Nephron progenitor cell (in vitro differentiated cells): ENCODE measurements at regions not wholly inside any gene's neighbourhood (a gene's known extent, or its start where the extent isn't known, plus 50 kb on each side); places are given as distances from the start of the nearest gene placed in this dataset.

ENCODE experiments used
- DNase-seq: peaks from one replicate; pipeline ENCODE4 v3.0.0; 2021
- H3K27ac Mint-ChIP-seq: 2 replicates; pipeline ENCODE4 v1.8.0; 2021; ENCODE audit warnings: mild to moderate bottlenecking, moderate library complexity, mixed read lengths
- H3K27me3 Mint-ChIP-seq: 2 replicates; pipeline ENCODE4 v1.8.0; 2021; ENCODE audit warnings: mild to moderate bottlenecking, low read depth, mixed read lengths; ENCODE audit not compliant: poor library complexity
- H3K36me3 Mint-ChIP-seq: 2 replicates; pipeline ENCODE4 v1.8.0; 2021; ENCODE audit warnings: low read depth, mixed read lengths
- H3K4me1 Mint-ChIP-seq: 2 replicates; pipeline ENCODE4 v1.8.0; 2021; ENCODE audit warnings: mixed read lengths
- H3K4me3 Mint-ChIP-seq: 2 replicates; pipeline ENCODE4 v1.8.0; 2021; ENCODE audit warnings: mild to moderate bottlenecking, moderate library complexity, mixed read lengths
- H3K9me3 Mint-ChIP-seq: 2 replicates; pipeline ENCODE4 v1.8.0; 2021; ENCODE audit warnings: mild to moderate bottlenecking, moderate library complexity, mixed read lengths
- TF ChIP-seq, protein P1 (sequence below): fragments of 200-600 bp; sonication (generic); IDR thresholded peaks from 2 replicates; pipeline ENCODE4 v1.5.0; 2021; ENCODE audit warnings: antibody characterized with exemption

- H3K27ac Mint-ChIP-seq = no peak overlapping the region
- TF ChIP-seq, protein P1, sequence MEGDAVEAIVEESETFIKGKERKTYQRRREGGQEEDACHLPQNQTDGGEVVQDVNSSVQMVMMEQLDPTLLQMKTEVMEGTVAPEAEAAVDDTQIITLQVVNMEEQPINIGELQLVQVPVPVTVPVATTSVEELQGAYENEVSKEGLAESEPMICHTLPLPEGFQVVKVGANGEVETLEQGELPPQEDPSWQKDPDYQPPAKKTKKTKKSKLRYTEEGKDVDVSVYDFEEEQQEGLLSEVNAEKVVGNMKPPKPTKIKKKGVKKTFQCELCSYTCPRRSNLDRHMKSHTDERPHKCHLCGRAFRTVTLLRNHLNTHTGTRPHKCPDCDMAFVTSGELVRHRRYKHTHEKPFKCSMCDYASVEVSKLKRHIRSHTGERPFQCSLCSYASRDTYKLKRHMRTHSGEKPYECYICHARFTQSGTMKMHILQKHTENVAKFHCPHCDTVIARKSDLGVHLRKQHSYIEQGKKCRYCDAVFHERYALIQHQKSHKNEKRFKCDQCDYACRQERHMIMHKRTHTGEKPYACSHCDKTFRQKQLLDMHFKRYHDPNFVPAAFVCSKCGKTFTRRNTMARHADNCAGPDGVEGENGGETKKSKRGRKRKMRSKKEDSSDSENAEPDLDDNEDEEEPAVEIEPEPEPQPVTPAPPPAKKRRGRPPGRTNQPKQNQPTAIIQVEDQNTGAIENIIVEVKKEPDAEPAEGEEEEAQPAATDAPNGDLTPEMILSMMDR = no peak
- H3K9me3 Mint-ChIP-seq = no peaks in the 10 kb centered on the region
- H3K4me1 Mint-ChIP-seq = no peaks in the 10 kb centered on the region
- no peak for DNase-seq
- no peak overlapping the region for H3K4me3 Mint-ChIP-seq
- H3K36me3 Mint-ChIP-seq = no peaks in the 10 kb centered on the region
- H3K27me3 Mint-ChIP-seq = peaks cover 24% of the 10 kb centered on the region
Measured at GRCh38 chr5:173429489-173430150, 101.4 kb upstream of the STC2 start.

- Mint-ChIP-seq H3K4me3 (no peak overlapping the region), H3K36me3 (no peaks in the 10 kb centered on the region), H3K27me3 (peaks cover 10% of the 10 kb centered on the region), H3K9me3 (peaks cover 33% of the 10 kb centered on the region), H3K4me1 (no peaks in the 10 kb centered on the region), H3K27ac (no peak overlapping the region)
- no peak for DNase-seq
- TF ChIP-seq, protein P1 = no peak
Measured at GRCh38 chr5:173423452-173424117, 95.4 kb upstream of the STC2 start.

DNA sequence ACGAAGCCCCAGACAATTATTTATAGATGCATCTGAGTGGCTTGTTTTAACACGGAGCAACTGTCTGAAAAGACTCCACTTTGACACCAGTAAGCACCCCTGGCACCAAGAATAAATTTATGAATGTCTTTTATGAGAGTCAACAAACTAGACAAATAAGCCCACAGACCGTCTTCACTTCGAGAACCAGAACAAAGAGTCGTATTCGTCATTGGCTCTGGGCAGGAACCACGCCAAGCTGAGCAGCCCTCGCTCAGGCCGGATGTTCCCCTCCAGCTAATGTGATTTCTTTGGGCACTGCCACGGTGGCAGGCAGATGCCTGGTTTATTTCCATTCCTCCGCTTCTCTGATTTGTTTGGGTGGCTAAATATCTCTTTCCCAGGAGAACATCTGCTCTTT lies 91.9 kb upstream of the STC2 start:
- Mint-ChIP-seq H3K4me3 (no peak overlapping the region), H3K27ac (no peak overlapping the region), H3K27me3 (peaks cover 5% of the 10 kb centered on the region), H3K4me1 (no peaks in the 10 kb centered on the region), H3K36me3 (no peaks in the 10 kb centered on the region), H3K9me3 (peaks cover 61% of the 10 kb centered on the region)
- TF ChIP-seq, protein P1 = no peak
- no peak for DNase-seq

- Mint-ChIP-seq H3K4me1 (peaks cover 14% of the 10 kb centered on the region), H3K36me3 (no peaks in the 10 kb centered on the region), H3K27me3 (peaks cover 11% of the 10 kb centered on the region), H3K4me3 (no peak overlapping the region), H3K9me3 (peaks cover 42% of the 10 kb centered on the region), H3K27ac (no peak overlapping the region)
- TF ChIP-seq, protein P1 = no peak
- DNase-seq = no peak
Measured at GRCh38 chr5:173413471-173413982, 85.3 kb upstream of the STC2 start.

DNA sequence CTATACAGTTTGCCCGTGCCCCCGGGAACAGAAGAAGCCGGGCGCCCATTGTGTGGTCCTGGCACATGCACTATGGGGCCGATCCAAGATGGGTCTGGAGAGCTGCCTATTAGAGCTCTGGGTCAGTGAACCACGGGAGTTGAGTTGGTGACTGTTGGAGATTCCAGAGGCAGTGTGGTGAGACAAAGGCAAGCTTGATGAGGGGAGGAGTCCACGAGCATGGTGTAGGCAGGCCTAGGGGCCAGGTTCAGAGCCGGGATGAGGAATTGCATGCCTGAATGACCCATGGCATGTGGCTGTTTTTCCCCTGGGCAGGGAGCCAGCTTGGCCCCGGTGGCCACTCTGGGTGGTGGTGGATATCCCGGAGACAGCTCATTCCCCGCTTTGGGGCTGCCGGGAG lies 84.4 kb upstream of the STC2 start:
- H3K27ac Mint-ChIP-seq = no peak overlapping the region
- H3K27me3 Mint-ChIP-seq = peaks cover 11% of the 10 kb centered on the region
- H3K4me3 Mint-ChIP-seq = no peak overlapping the region
- H3K4me1 Mint-ChIP-seq = peaks cover 14% of the 10 kb centered on the region
- peaks cover 34% of the 10 kb centered on the region for H3K9me3 Mint-ChIP-seq
- H3K36me3 Mint-ChIP-seq = no peaks in the 10 kb centered on the region
- DNase-seq = no peak
- TF ChIP-seq, protein P1 = no peak
